ENCODE measurements at regions not wholly inside any gene's neighbourhood (a gene's known extent, or its start where the extent isn't known, plus 50 kb on each side); places are given as distances from the start of the nearest gene placed in this dataset.

- Histone ChIP-seq H3K36me3 (ENCODE audit: control insufficient read depth in 5 of 5, insufficient read depth in 5 of 5, low read length in 5 of 5) (no peaks in the 10 kb centered on the region), H3K27ac (ENCODE audit: low read depth, low read length) (no peak overlapping the region), H3K27me3 (ENCODE audit: control insufficient read depth in 5 of 5, insufficient read depth in 4 of 5, low read length in 5 of 5) (peaks cover 0 to 2% (median 0%) of the 10 kb centered on the region in 5 donors), H3K9me3 (ENCODE audit: control insufficient read depth in 5 of 5, low read length in 5 of 5) (peaks cover 0 to 6% (median 0%) of the 10 kb centered on the region in 5 donors), H3K4me1 (ENCODE audit: control insufficient read depth in 5 of 5, insufficient read depth in 5 of 5, low read length in 5 of 5) (peaks cover 0 to 8% (median 0%) of the 10 kb centered on the region in 5 donors), H3K4me3 (ENCODE audit: low read depth in 1 of 5, low read length in 5 of 5) (no peak overlapping the region), H3K9ac (ENCODE audit: low read length in 5 of 5) (no peak overlapping the region)
Measured at GRCh38 chr3:43197181-43197580, 89.2 kb upstream of the SNRK start.

GRCh38 chr3:43196721-43197120 is 89.6 kb upstream of the SNRK start:
- no peaks in the 10 kb centered on the region for H3K36me3 ChIP-seq (ENCODE audit: control insufficient read depth in 5 of 5, insufficient read depth in 5 of 5, low read length in 5 of 5)
- peaks cover 0 to 6% (median 0%) of the 10 kb centered on the region in 5 donors for H3K9me3 ChIP-seq (ENCODE audit: control insufficient read depth in 5 of 5, low read length in 5 of 5)
- H3K4me3 ChIP-seq (ENCODE audit: low read depth in 1 of 5, low read length in 5 of 5): no peak overlapping the region
- H3K9ac ChIP-seq (ENCODE audit: low read length in 5 of 5): no peak overlapping the region
- H3K27ac ChIP-seq (ENCODE audit: low read depth, low read length): no peak overlapping the region
- peaks cover 0 to 2% (median 0%) of the 10 kb centered on the region in 5 donors for H3K27me3 ChIP-seq (ENCODE audit: control insufficient read depth in 5 of 5, insufficient read depth in 4 of 5, low read length in 5 of 5)
- peaks cover 0 to 8% (median 0%) of the 10 kb centered on the region in 5 donors for H3K4me1 ChIP-seq (ENCODE audit: control insufficient read depth in 5 of 5, insufficient read depth in 5 of 5, low read length in 5 of 5)

DNA sequence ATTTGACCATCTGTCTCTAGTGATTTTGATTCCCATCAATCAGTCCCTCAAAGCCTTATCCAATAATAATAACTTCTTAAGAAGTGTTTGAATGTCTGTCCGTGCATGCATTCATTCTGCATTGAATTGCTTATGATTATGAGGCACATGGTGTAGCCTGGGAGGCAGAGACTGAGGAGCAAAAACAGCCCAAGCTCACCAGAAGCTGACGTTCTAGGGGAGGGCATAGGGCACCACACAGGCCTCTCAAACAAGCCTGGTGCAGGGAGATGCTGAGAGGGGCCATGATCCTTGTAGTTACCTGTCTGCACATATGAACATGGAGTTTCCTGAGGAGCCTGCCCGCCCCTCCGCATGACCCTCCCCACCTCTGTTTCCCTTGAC is 89.2 kb upstream of the POMGNT2 start:
- H3K4me3 ChIP-seq (ENCODE audit: low read depth in 1 of 5, low read length in 5 of 5): no peak overlapping the region
- no peaks in the 10 kb centered on the region for H3K36me3 ChIP-seq (ENCODE audit: control insufficient read depth in 5 of 5, insufficient read depth in 5 of 5, low read length in 5 of 5)
- no peak overlapping the region for H3K9ac ChIP-seq (ENCODE audit: low read length in 5 of 5)
- H3K27me3 ChIP-seq (ENCODE audit: control insufficient read depth in 5 of 5, insufficient read depth in 4 of 5, low read length in 5 of 5): peaks cover 0 to 2% (median 0%) of the 10 kb centered on the region in 5 donors
- H3K9me3 ChIP-seq (ENCODE audit: control insufficient read depth in 5 of 5, low read length in 5 of 5): peaks cover 0 to 6% (median 0%) of the 10 kb centered on the region in 5 donors
- no peak overlapping the region for H3K27ac ChIP-seq (ENCODE audit: low read depth, low read length)
- peaks cover 0 to 8% (median 0%) of the 10 kb centered on the region in 5 donors for H3K4me1 ChIP-seq (ENCODE audit: control insufficient read depth in 5 of 5, insufficient read depth in 5 of 5, low read length in 5 of 5)

DNA sequence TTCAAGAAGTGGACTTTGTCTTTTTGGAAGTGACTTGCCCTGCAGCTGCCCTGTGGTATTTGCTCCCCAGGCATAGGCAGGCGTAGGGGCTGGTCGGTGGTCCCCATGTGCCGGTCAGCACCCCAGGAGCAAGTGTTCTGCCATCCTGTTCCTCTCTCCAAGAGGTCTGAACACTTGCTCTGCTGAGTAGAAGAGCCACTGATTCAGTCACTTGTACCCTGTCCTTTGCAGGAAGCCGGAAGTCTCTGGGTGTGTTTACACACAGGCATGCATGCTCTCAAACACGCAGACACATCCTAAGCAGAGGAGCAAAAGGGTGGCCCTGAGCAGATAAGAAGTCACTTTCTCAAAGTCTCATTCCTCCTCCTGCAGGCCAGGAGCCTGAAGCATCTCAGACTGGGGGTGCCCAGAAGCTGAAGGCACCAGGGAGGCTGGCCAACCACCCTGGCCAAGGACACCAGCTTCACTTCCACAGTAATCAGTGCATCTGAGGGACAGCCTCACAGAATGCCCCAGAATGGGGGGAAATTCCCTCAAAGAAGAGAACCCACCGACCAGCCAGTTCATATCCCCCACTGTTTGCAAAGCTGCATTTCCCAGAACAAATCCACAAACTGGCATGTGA is 88.7 kb upstream of the POMGNT2 start:
- peaks cover 0 to 4% (median 0%) of the 10 kb centered on the region in 5 donors for H3K9me3 ChIP-seq (ENCODE audit: control insufficient read depth in 5 of 5, low read length in 5 of 5)
- H3K4me3 ChIP-seq (ENCODE audit: low read depth in 1 of 5, low read length in 5 of 5): no peak overlapping the region
- no peak overlapping the region for H3K9ac ChIP-seq (ENCODE audit: low read length in 5 of 5)
- no peaks in the 10 kb centered on the region for H3K36me3 ChIP-seq (ENCODE audit: control insufficient read depth in 5 of 5, insufficient read depth in 5 of 5, low read length in 5 of 5)
- H3K4me1 ChIP-seq (ENCODE audit: control insufficient read depth in 5 of 5, insufficient read depth in 5 of 5, low read length in 5 of 5): peaks cover 0 to 8% (median 0%) of the 10 kb centered on the region in 5 donors
- peaks cover 0 to 2% (median 0%) of the 10 kb centered on the region in 5 donors for H3K27me3 ChIP-seq (ENCODE audit: control insufficient read depth in 5 of 5, insufficient read depth in 4 of 5, low read length in 5 of 5)
- H3K27ac ChIP-seq (ENCODE audit: low read depth, low read length): no peak overlapping the region

DNA sequence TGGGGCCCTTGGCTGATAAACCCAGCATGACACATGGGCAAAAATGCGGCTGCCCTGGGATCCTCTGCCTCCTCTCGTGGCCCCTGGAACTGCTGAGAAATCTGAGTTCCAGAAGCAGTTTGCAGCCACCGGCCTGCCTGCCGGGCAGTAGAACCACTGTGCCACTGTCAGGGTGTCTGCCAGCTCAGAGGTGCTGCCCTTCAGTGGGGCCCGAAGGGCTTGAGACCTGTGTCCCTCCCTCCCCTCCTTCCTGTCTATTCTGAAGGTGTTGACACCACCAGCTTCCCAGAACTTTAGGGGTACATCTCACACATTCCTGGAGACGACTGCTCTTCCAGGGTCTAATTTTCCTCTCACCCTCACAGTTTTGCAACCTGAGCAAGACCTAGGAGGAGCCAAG is 88.2 kb upstream of the POMGNT2 start:
- H3K27ac ChIP-seq (ENCODE audit: low read depth, low read length): no peak overlapping the region
- H3K4me3 ChIP-seq (ENCODE audit: low read depth in 1 of 5, low read length in 5 of 5): no peak overlapping the region
- peaks cover 0 to 2% (median 0%) of the 10 kb centered on the region in 5 donors for H3K27me3 ChIP-seq (ENCODE audit: control insufficient read depth in 5 of 5, insufficient read depth in 4 of 5, low read length in 5 of 5)
- H3K9ac ChIP-seq (ENCODE audit: low read length in 5 of 5): no peak overlapping the region
- peaks cover 0 to 2% (median 0%) of the 10 kb centered on the region in 5 donors for H3K9me3 ChIP-seq (ENCODE audit: control insufficient read depth in 5 of 5, low read length in 5 of 5)
- H3K36me3 ChIP-seq (ENCODE audit: control insufficient read depth in 5 of 5, insufficient read depth in 5 of 5, low read length in 5 of 5): no peaks in the 10 kb centered on the region
- H3K4me1 ChIP-seq (ENCODE audit: control insufficient read depth in 5 of 5, insufficient read depth in 5 of 5, low read length in 5 of 5): peaks cover 0 to 8% (median 0%) of the 10 kb centered on the region in 5 donors

- Histone ChIP-seq H3K9ac (ENCODE audit: low read length in 5 of 5) (no peak overlapping the region), H3K9me3 (ENCODE audit: control insufficient read depth in 5 of 5, low read length in 5 of 5) (no peaks in the 10 kb centered on the region), H3K27ac (ENCODE audit: low read depth, low read length) (no peak overlapping the region), H3K36me3 (ENCODE audit: control insufficient read depth in 5 of 5, insufficient read depth in 5 of 5, low read length in 5 of 5) (no peaks in the 10 kb centered on the region), H3K4me3 (ENCODE audit: low read depth in 1 of 5, low read length in 5 of 5) (no peak overlapping the region), H3K4me1 (ENCODE audit: control insufficient read depth in 5 of 5, insufficient read depth in 5 of 5, low read length in 5 of 5) (peaks cover 0 to 8% (median 0%) of the 10 kb centered on the region in 5 donors), H3K27me3 (ENCODE audit: control insufficient read depth in 5 of 5, insufficient read depth in 4 of 5, low read length in 5 of 5) (peaks cover 0 to 2% (median 0%) of the 10 kb centered on the region in 5 donors)
Measured at GRCh38 chr3:43192028-43192427, 86.1 kb upstream of the POMGNT2 start.

DNA sequence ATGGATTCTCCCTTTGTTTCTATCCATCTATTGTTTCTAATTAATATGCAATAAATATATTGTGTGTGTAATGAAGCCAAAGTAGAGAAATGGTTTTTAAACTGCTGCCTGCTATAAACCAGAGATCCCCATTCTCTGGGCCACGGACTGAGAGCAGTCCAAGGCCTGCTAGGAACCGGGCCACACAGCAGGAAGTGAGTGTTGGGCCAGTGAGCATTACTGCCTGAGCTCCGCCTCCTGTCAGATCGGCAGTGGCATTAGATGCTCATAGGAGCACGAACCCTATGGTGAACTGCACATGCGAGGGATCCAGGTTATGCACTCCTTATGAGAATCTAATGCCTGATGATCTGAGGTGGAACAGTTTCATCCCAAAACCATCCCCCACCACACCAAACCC is 85.2 kb upstream of the POMGNT2 start:
- Histone ChIP-seq H3K27me3 (ENCODE audit: control insufficient read depth in 5 of 5, insufficient read depth in 4 of 5, low read length in 5 of 5) (peaks cover 0 to 2% (median 0%) of the 10 kb centered on the region in 5 donors), H3K4me1 (ENCODE audit: control insufficient read depth in 5 of 5, insufficient read depth in 5 of 5, low read length in 5 of 5) (peaks cover 0 to 11% (median 0%) of the 10 kb centered on the region in 5 donors), H3K9me3 (ENCODE audit: control insufficient read depth in 5 of 5, low read length in 5 of 5) (no peaks in the 10 kb centered on the region), H3K9ac (ENCODE audit: low read length in 5 of 5) (no peak overlapping the region), H3K27ac (ENCODE audit: low read depth, low read length) (no peak overlapping the region), H3K4me3 (ENCODE audit: low read depth in 1 of 5, low read length in 5 of 5) (no peak overlapping the region), H3K36me3 (ENCODE audit: control insufficient read depth in 5 of 5, insufficient read depth in 5 of 5, low read length in 5 of 5) (no peaks in the 10 kb centered on the region)

DNA sequence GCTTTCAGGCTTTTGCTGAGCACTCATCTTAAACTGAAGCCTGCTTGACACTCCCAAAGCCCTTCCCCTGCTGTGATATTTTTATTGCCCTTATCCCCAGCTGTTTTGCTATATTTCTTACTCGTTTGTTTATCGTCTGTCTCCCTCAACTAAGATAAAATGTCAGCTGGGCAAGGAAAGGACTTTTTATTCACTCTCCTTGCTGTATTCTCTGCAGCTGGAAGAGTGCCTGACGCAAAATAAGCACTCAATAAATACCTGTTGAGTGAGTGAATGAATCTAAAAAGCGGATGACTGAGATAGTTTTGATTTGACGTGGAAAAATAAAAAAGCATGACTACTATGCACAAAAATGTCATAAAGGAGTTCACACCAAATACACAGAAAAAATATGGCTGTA is 84.8 kb upstream of the POMGNT2 start:
- Histone ChIP-seq H3K4me1 (ENCODE audit: control insufficient read depth in 5 of 5, insufficient read depth in 5 of 5, low read length in 5 of 5) (peaks cover 0 to 15% (median 0%) of the 10 kb centered on the region in 5 donors), H3K36me3 (ENCODE audit: control insufficient read depth in 5 of 5, insufficient read depth in 5 of 5, low read length in 5 of 5) (no peaks in the 10 kb centered on the region), H3K9me3 (ENCODE audit: control insufficient read depth in 5 of 5, low read length in 5 of 5) (no peaks in the 10 kb centered on the region), H3K27me3 (ENCODE audit: control insufficient read depth in 5 of 5, insufficient read depth in 4 of 5, low read length in 5 of 5) (peaks cover 0 to 2% (median 0%) of the 10 kb centered on the region in 5 donors), H3K27ac (ENCODE audit: low read depth, low read length) (no peak overlapping the region), H3K4me3 (ENCODE audit: low read depth in 1 of 5, low read length in 5 of 5) (no peak overlapping the region), H3K9ac (ENCODE audit: low read length in 5 of 5) (no peak overlapping the region)

DNA sequence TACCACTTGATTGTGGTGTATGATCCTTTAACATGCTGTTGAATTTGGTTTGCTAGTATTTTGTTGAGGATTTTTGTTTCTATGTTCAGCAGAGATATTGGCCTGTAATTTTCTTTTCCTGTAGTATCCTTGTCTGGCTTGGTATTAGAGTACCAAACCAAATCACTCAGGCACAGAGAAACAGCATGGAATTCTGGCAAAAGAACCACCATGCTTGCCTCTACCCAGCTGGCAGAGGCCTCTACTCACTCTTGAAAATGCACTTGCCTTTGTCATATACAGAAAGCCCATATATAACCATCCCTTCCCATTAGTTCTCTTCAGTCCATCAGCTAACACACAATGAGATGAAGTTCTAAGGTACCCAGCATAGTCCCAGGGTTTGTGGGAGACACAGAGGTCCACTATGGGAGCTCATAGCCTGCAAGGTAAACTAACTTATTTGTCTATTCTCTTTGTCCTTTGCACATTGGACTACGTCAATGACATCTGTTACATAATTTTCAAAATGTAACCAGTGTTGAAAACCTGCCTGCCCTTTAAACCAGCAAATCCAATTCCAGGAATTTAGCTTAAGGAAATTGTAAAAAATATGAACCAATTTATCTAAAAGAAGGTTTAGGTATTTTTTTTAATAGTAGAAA is 82.1 kb upstream of the POMGNT2 start:
- no peak overlapping the region for H3K27ac ChIP-seq (ENCODE audit: low read depth, low read length)

DNA sequence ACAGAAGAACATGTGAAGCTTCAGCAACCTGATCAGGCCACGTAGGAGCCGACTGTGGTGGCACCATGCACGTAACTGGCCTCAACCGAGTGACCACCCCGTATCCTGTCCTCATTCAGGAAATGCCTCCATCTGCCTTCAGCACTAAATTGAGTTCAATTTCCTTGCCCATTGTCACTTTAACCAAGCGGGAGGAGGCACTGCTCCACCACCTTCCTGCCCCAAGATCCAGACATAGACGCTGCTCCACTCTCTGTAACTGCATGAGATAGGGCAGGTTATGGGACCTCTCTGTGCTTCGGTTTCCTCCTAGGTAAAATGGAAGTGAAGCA is 80.1 kb upstream of the POMGNT2 start:
- no peaks in the 10 kb centered on the region for H3K27me3 ChIP-seq (ENCODE audit: control insufficient read depth in 5 of 5, insufficient read depth in 4 of 5, low read length in 5 of 5)

More for the DNA sequence above, 82.1 kb upstream of the POMGNT2 start:
- Histone ChIP-seq H3K36me3 (ENCODE audit: control insufficient read depth in 5 of 5, insufficient read depth in 5 of 5, low read length in 5 of 5) (no peaks in the 10 kb centered on the region), H3K27me3 (ENCODE audit: control insufficient read depth in 5 of 5, insufficient read depth in 4 of 5, low read length in 5 of 5) (no peaks in the 10 kb centered on the region), H3K9ac (ENCODE audit: low read length in 5 of 5) (no peak overlapping the region), H3K4me1 (ENCODE audit: control insufficient read depth in 5 of 5, insufficient read depth in 5 of 5, low read length in 5 of 5) (peaks cover 0 to 17% (median 0%) of the 10 kb centered on the region in 5 donors), H3K4me3 (ENCODE audit: low read depth in 1 of 5, low read length in 5 of 5) (no peak overlapping the region), H3K9me3 (ENCODE audit: control insufficient read depth in 5 of 5, low read length in 5 of 5) (no peaks in the 10 kb centered on the region)

More for the DNA sequence above, 80.1 kb upstream of the POMGNT2 start:
- Histone ChIP-seq H3K27ac (ENCODE audit: low read depth, low read length) (no peak overlapping the region), H3K36me3 (ENCODE audit: control insufficient read depth in 5 of 5, insufficient read depth in 5 of 5, low read length in 5 of 5) (no peaks in the 10 kb centered on the region), H3K4me3 (ENCODE audit: low read depth in 1 of 5, low read length in 5 of 5) (no peak overlapping the region), H3K9ac (ENCODE audit: low read length in 5 of 5) (no peak overlapping the region), H3K9me3 (ENCODE audit: control insufficient read depth in 5 of 5, low read length in 5 of 5) (no peaks in the 10 kb centered on the region), H3K4me1 (ENCODE audit: control insufficient read depth in 5 of 5, insufficient read depth in 5 of 5, low read length in 5 of 5) (peaks cover 0 to 24% (median under 1%) of the 10 kb centered on the region in 5 donors)

All from subcutaneous abdominal adipose tissue (tissue), 5 donors.